GM21528 (cell line): ENCODE measurements at regions not wholly inside any gene's neighbourhood (a gene's known extent, or its start where the extent isn't known, plus 50 kb on each side); places are given as distances from the start of the nearest gene placed in this dataset.

Source experiments
- ATAC-seq: cut with Tn5 transposase; IDR thresholded peaks from one replicate; pipeline ENCODE4 v1.9.1; 2021; ENCODE audit warnings: mild to moderate bottlenecking, moderate library complexity; ENCODE audit not compliant: unreplicated experiment, low FRiP score

DNA sequence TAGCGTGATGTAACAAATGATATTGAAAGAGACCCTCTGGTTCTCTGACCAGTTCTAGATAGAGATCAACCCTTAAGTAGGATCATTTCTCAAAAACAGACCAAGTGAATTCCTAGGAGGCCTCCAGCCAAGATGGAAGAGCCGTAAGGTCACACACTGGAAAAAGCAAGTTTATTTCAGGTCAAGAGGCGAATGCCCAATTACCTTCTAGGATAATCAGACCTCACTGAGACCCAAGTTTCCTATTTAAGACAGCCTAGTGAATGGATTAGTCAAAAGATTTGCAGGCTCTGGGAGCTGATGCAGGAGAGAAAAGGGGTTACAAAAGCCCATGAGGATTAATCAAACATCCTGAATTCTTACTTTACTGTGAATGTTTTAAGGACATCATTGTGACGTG lies 486.1 kb upstream of the NRP1 start:
- no peak for ATAC-seq

- no peak for ATAC-seq
Measured at GRCh38 chr10:33819206-33819605, 484.7 kb upstream of the NRP1 start.

DNA sequence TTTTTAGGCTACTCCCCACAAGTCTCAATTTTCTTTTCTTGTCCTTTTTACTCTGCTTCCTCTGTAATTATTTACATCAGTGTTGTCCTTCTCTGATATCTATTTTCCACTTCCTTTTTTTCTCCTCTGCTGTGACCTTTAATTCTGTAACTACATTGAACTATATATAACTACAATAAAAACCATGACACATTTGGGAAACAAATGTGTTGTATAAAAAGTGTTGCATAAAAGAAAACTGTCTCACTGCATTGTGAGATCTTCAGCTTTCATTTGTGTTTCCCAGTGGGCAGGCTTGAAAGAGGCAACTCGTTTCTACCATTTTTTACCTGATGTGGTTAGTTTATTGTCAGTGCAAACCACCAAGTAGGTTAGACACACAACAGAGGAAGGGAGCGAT lies 483.9 kb upstream of the NRP1 start:
- no peak for ATAC-seq

GRCh38 chr10:33817605-33818004 lies 483.1 kb upstream of the NRP1 start:
- ATAC-seq, result no peak

GRCh38 chr10:33815776-33816175 lies 481.3 kb upstream of the NRP1 start:
- ATAC-seq, result no peak

DNA sequence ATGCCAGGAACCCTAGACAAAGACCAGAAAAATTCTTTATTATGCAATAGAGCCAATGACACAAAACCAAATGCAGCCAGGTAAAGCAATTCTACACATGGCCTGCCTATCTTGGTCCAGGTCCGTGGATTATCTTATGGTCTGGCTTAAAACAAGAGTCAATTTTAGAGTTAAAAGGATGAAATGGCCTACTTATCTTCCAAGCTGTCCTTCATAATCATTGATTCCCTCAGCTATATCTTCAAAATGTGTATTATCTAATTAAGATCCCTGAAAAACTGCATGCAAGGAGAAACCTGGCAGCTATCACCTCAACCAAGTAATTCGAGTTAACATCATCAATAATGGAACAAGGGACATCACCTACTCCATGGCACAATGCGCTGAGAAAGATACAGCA lies 479.4 kb upstream of the NRP1 start:
- ATAC-seq, result no peak

DNA sequence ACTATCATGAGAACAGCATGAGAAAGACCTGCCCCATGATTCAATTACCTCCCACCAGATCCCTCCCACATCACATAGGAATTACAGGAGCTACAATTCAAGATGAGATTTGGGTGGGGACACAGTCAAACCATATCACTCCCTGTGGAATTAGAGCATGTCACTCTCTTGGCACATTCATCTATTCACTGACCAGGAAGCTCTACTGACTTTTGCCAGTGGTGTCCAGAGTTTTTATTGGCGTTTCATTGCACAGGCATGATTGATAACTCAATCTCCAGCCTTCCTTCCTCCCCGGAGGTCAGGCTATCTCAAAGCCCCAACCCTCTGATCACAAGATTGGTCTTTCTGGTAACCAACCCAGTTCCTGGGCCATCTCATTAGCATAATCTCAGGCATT lies 478.9 kb upstream of the NRP1 start:
- no peak for ATAC-seq

GRCh38 chr10:33812586-33812985 lies 478.1 kb upstream of the NRP1 start:
- ATAC-seq, result no peak

DNA sequence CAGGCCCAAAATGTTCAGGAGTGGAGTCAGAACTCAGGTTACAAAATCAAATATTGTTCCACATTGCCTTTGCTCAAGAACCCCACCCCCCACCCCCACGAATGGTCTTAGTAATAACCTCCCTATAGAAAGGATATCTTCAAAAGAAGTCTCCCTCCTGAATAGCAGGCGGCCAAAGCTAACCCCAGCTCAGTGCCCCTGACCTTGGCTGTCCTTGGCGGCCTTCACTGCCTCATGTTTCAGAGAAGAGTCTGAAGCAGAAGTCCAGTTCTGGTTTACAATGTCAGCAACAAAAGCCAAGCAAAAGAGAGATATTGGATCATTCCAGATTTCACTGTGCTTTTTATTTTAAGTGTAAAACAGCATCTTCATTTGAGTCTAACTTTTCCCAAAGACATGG lies 476.5 kb upstream of the NRP1 start:
- ATAC-seq, result no peak

- no peak for ATAC-seq
Measured at GRCh38 chr10:33809732-33810131, 475.3 kb upstream of the NRP1 start.

DNA sequence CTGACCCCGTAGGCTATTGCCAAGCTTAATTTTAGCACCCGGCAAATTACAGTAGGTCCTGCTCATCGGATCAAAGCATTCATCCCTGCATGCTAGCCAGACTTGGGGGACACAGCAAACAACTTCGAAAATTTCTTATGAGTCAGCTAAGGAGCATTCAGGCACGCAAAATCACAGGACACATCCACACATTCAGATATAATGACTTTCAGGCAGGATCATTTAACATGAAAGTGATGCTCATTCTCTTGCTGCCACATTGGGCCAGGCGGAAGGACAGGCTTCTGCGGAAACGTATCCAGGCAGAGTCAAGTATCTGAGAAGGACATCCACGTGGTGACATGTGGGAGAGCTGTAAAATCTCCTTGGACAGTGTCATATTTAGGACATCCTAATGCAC lies 474.0 kb upstream of the NRP1 start:
- no peak for ATAC-seq

DNA sequence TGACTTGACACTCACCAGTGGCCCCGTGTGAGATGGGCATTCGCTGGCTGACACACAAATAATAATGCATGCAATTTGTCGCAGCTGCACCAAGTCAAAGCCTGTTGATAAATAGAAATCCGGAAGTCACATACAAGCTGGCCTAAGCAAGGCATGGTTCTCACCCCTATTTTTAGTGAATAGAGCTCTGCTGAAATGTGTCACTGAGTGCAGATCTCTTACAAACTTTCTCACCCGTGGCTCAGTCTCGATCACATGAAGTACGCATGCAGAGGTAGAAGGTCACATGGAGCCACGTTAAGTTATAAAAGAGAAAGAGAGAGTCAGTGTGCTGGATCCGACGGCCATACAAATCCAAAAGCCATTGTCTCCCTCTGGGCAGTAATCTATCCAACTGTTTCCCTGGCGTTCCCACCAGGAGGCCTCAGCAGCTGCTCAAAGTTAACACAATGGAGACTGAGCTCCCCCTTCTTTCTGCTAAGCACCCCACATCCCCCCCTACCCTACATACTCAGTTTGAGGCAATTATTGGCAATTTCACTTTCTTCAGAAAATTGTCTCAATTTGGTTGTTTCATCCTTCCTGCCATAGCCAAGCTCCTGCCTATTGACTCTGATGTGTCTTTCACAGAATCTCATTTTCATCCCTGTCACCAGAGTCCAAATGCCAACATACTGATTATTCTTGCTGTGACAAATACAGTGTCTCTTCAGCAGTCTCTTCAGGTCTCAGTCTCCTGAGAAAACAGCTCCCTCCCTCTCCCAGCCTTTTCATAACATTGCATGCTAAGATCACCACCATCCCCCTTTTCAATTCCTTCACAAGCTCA lies 473.3 kb upstream of the NRP1 start:
- no peak for ATAC-seq

GRCh38 chr10:33805831-33806230 lies 471.4 kb upstream of the NRP1 start:
- no peak for ATAC-seq

GRCh38 chr10:33804584-33804983 lies 470.1 kb upstream of the NRP1 start:
- no peak for ATAC-seq

DNA sequence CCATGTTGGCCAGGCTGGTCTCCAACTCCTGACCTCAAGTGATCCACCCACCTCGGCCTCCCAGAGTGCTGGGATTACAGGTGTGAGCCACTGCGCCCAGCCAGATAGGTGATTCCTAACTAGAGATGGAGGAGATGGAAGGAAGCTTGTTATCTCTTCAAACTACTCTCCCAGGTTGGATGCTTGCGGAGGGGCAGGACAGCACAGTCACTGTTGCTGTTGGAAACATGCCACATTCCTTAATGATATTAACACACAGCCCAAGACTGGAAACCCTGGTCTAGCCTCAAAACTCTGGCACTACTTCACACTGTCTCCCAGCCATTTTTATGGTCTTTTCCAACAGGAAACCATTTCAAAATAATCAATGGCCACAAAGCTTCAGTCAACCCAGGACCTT lies 468.8 kb upstream of the NRP1 start:
- no peak for ATAC-seq

DNA sequence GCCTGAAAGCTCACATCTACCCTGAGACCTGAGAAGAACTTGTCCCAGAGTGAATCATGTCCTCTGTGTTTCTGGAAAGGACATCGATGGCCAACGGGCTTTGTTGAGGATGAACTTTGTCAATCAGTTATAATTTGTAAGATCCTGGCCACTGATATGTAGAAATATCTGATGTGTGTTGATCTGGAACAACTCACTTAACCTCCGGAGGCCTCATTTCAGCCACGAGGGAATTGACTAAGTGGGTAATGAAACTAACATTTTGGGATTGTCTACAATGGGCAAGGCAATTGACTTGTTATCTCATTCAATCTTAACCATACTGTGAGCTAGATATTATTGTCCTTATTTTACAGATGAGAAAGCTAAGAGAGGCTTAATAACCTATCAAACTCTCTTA lies 468.1 kb upstream of the NRP1 start:
- ATAC-seq, result no peak

DNA sequence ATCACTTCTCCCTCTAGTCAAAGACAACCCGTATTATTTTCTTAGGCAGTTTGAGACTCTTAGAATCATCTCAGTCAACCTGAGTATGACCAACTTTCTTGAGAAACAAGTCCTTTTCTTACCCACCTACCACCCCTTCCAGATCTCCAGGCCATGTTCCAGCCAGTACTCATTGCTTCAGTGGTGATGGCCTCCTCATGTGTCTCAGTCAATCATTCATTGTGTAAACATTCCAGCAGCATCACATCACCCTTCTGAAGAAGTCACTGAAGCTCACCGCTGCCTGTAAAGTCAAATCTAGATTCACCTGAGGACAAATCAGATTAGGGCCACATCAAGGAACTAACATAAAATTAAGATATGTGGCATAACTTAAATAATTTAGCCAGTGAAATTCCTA lies 467.2 kb upstream of the NRP1 start:
- no peak for ATAC-seq

DNA sequence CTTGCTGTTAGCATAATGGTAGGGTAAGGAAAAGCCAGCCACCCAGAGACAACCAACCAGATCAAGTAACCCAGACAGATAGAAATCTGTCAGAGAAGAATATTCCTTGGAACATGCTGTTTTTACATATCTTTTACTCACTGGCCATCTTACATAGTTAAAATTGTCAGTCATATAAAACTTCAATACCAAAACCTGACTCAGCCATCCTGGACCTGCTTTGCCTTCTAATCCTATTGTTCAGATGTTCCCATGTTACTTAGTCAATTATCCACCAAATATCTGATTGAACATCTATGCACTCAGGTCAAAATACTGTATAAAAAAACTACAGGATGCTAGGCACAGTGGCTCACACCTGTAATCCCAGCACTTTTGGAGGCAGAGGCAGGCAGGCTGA lies 466.5 kb upstream of the NRP1 start:
- no peak for ATAC-seq

DNA sequence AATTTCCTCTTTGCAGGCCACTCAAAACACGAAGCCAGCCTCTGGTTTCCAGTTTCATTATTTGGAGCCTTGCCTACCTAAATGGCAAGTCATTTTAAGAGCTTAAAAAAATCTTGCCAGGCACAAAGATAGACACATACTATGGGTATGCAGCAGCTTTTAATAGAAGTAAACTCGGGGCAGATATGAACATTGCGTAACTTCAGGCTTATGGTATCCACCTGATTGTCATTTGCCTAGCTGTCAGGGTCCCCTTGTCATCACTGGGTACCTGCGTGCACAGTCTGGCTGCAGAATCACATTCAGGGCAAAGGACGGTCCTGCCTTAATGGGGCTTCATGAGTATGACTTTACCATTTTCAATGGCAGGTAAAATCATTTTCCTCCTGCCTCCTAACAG lies 466.1 kb upstream of the NRP1 start:
- no peak for ATAC-seq

DNA sequence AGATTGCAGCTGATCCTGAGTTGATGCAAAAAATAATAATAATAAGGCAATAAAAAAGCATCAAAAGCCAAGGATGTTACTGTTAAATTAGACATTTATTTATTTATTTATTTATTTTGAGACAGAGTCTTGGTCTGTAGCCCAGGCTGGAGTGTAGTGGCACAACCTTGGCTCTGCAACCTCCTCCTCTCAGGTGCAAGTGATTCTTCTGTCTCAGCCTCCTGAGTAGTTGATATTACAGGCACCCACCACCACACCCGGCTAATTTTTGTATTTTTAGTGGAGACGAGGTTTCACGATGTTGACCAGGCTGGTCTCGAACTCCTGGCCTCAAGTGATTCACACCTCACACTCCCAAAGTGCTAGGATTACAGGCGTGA lies 465.5 kb upstream of the NRP1 start:
- no peak for ATAC-seq

- ATAC-seq, result no peak
Measured at GRCh38 chr10:33799281-33799943, 464.9 kb upstream of the NRP1 start.

- no peak for ATAC-seq
Measured at GRCh38 chr10:33798754-33799153, 464.3 kb upstream of the NRP1 start.
